ENCODE measurements at regions not wholly inside any gene's neighbourhood (a gene's known extent, or its start where the extent isn't known, plus 50 kb on each side); places are given as distances from the start of the nearest gene placed in this dataset.

GRCh38 chr20:57882451-57883161 is 172.8 kb upstream of the PMEPA1 start:
- Histone ChIP-seq H2BK5ac (ENCODE audit: low read depth, low read length) (no peak overlapping the region), H3K56ac (replicated peaks; ENCODE audit: insufficient read length, low read depth, low read length) (no peak overlapping the region), H3K79me2 (ENCODE audit: control insufficient read depth in 1 of 2, insufficient read depth in 2 of 2, low read length in 2 of 2) (no peaks in the 10 kb centered on the region), H4K5ac (ENCODE audit: insufficient read length, low read depth, low read length) (no peak overlapping the region), H3K4me2 (ENCODE audit: insufficient read depth in 1 of 2, low read depth in 2 of 2, low read length in 2 of 2) (no peak overlapping the region), H2BK120ac (replicated peaks; ENCODE audit: low read depth, low read length) (no peak overlapping the region), H3K36me3 (ENCODE audit: control insufficient read depth in 2 of 4, insufficient read depth in 4 of 4, low read length in 3 of 4) (no peaks in the 10 kb centered on the region), H2BK12ac (ENCODE audit: low read depth, low read length) (no peak overlapping the region), H3K4me1 (replicated peaks in 1 of 4; ENCODE audit: control insufficient read depth in 3 of 4, insufficient read depth in 4 of 4, low read length in 3 of 4) (peaks cover 0 to 4% (median 0%) of the 10 kb centered on the region in 4 experiments; a peak in 1 of 7 replicates), H2AK5ac (ENCODE audit: low read depth, low read length) (no peak overlapping the region), H3K23me2 (ENCODE audit: low read depth, low read length) (no peaks in the 10 kb centered on the region), H4K8ac (ENCODE audit: extremely low read depth, insufficient read depth, low read length) (peak overlapping the region; percentile 42; the same call in 1 of the 2 replicates), H3K9ac (replicated peaks in 1 of 4; ENCODE audit: extremely low read depth in 1 of 4, low read depth in 3 of 4, low read length in 3 of 4) (no peak overlapping the region; a peak in 1 of 7 replicates), H3K4me3 (ENCODE audit: extremely low read depth in 1 of 4, insufficient read depth in 2 of 4, low read depth in 3 of 4, low read length in 4 of 4) (no peak overlapping the region), H3K79me1 (ENCODE audit: low read depth, low read length) (no peaks in the 10 kb centered on the region), H3K27ac (ENCODE audit: low read depth, low read length) (no peak overlapping the region), H3K18ac (ENCODE audit: extremely low read depth, low read length) (no peak overlapping the region), H3K14ac (ENCODE audit: insufficient read length) (no peak overlapping the region), H3K23ac (ENCODE audit: insufficient read length) (no peak overlapping the region), H2BK15ac (ENCODE audit: low read length) (no peak overlapping the region), H3K4ac (replicated peaks; ENCODE audit: insufficient read length, low read depth, low read length) (no peak overlapping the region), H2AFZ (ENCODE audit: low read length) (no peak overlapping the region), H2BK20ac (ENCODE audit: low read length) (no peak overlapping the region), H3K27me3 (replicated peaks in 1 of 4; ENCODE audit: control insufficient read depth in 3 of 4, extremely low read depth in 1 of 4, insufficient read depth in 3 of 4, low read length in 3 of 4) (no peaks in the 10 kb centered on the region), H4K91ac (replicated peaks; ENCODE audit: insufficient read length, low read length) (no peak overlapping the region), H4K20me1 (replicated peaks in 1 of 2; ENCODE audit: control insufficient read depth in 1 of 2, insufficient read depth in 2 of 2, low read length in 2 of 2) (no peaks in the 10 kb centered on the region), H3K9me3 (ENCODE audit: insufficient read depth in 2 of 2, low read depth in 1 of 2, low read length in 1 of 2) (no peaks in the 10 kb centered on the region)
- FAIRE-seq (no peak), DNase-seq (ENCODE audit: low read depth in 1 of 2, low spot score in 2 of 2) (no peak)
- POLR2A ChIA-PET (ENCODE audit: partially characterized antibody), result no interaction called here
- CTCF ChIA-PET (ENCODE audit: partially characterized antibody), result interaction anchor here (0.8 to 1.3 kb wide), 3 partner anchors 17 to 260 kb away, joined by 3 to 4 read pairs (median 3); no protein-coding TSS in a partner anchor
- WGBS, 2 experiments (ENCODE audit: extremely low coverage in 1 of 2, insufficient coverage in 1 of 2, insufficient read length in 1 of 2, insufficient replicate concordance in 2 of 2, low coverage in 1 of 2, low lambda C conversion rate in 2 of 2, missing lambda C conversion rate in 1 of 2), result 86% methylated on average over 14 of the region's 16 CpGs; no CpG with 5 or more reads in 1 of the 2 experiments
- TF ChIP-seq RBBP5 (IDR thresholded peaks at IDR 0.05; ENCODE audit: borderline replicate concordance, low read depth, low read length), result no peak
- TF ChIP-seq BCL11A (IDR thresholded peaks at IDR 0.05; ENCODE audit: low read depth in 2 of 2, low read length in 2 of 2), result no peak
- TF ChIP-seq HDAC2 (IDR thresholded peaks at IDR 0.05; ENCODE audit: borderline replicate concordance in 1 of 2, low read depth in 2 of 2, low read length in 2 of 2), result no peak
- no peak for TF ChIP-seq GABPA (IDR thresholded peaks at IDR 0.05; ENCODE audit: borderline replicate concordance, insufficient read depth, low read length)
- TF ChIP-seq FOSL1 (IDR thresholded peaks at IDR 0.05; ENCODE audit: insufficient read depth, low read depth, low read length), result no peak
- TF ChIP-seq ATF3 (IDR thresholded peaks at IDR 0.05; ENCODE audit: insufficient read depth, low read depth, low read length), result no peak
- TF ChIP-seq RAD21 (IDR thresholded peaks at IDR 0.05 in 1 of 2, conservative IDR thresholded peaks at IDR 0.05 in 1 of 2; ENCODE audit: low read depth in 2 of 2, low read length in 2 of 2), result no peak
- no peak for TF ChIP-seq YY1 (IDR thresholded peaks at IDR 0.05; ENCODE audit: low read depth, low read length)
- no peak for TF ChIP-seq CEBPB (IDR thresholded peaks at IDR 0.05; ENCODE audit: low read depth, low read length)
- no peak for TF ChIP-seq KDM5A (IDR thresholded peaks at IDR 0.05; ENCODE audit: low read length)
- TF ChIP-seq EGR1 (IDR thresholded peaks at IDR 0.05; ENCODE audit: borderline replicate concordance, low read depth, low read length), result no peak

All from H1 (cell line).